SK-N-SH (cell line): ENCODE measurements at regions not wholly inside any gene's neighbourhood (a gene's known extent, or its start where the extent isn't known, plus 50 kb on each side); places are given as distances from the start of the nearest gene placed in this dataset.

Experiments used
- CTCF ChIA-PET: fragments of 300-600, 350-600 bp; formaldehyde crosslinking; extraction: SDS; loops from one replicate; lab custom pipeline; 2021; lab: Yijun Ruan, JAX
- POLR2A ChIA-PET: fragments of 350-600 bp; sonication (Branson Sonifier 250); formaldehyde crosslinking; extraction: SDS; loops from one replicate; lab custom pipeline; 2020; ENCODE audit warnings: antibody characterized with exemption, inconsistent platforms; lab: Yijun Ruan, JAX
- DNase-seq: peaks from one replicate; pipeline ENCODE4 v3.0.0; 2012
- H2AFZ ChIP-seq: fragments of 200-600 bp; sonication (generic); 2 replicates; pipeline ENCODE4 v1.8.1; 2016; ENCODE audit warnings: antibody characterized with exemption, mild to moderate bottlenecking, low read depth
- H3F3A ChIP-seq: fragments of 200-600 bp; sonication (generic); replicated peaks from 2 replicates; pipeline ENCODE3; 2016; ENCODE audit warnings: antibody characterized with exemption, mild to moderate bottlenecking; ENCODE audit not compliant: insufficient read depth
- H3K27ac ChIP-seq, 2 experiments: fragments of 200-500 bp in 1 of 2; fragments of 200-600 bp in 1 of 2; sonication (Bioruptor generic) in 1 of 2; sonication (generic), shearing (Covaris generic) in 1 of 2; 2 replicates each; pipeline versions ENCODE4 v1.5.1 to v1.6.1; 2014 to 2016; ENCODE audit warnings: low read depth in 2 of 2, inconsistent platforms in 1 of 2, low read length in 1 of 2, mild to moderate bottlenecking in 1 of 2, mixed read lengths in 1 of 2
- H3K27me3 ChIP-seq: fragments of 200-600 bp; sonication (generic), shearing (Covaris generic); 2 replicates; pipeline ENCODE4 v1.6.1; 2016; ENCODE audit warnings: mixed run types; ENCODE audit not compliant: insufficient read depth
- H3K36me3 ChIP-seq, 2 experiments: fragments of 200-500 bp in 1 of 2; fragments of 200-600 bp in 1 of 2; sonication (Bioruptor generic) in 1 of 2; sonication (generic) in 1 of 2; replicated peaks in 1 of 2; 2 replicates each; pipeline versions ENCODE3 to v1.5.1; 2014 to 2016; ENCODE audit warnings: low read length in 1 of 2, mild to moderate bottlenecking in 1 of 2; ENCODE audit not compliant: insufficient read depth in 2 of 2, control insufficient read depth in 1 of 2
- H3K4me1 ChIP-seq, 2 experiments: fragments of 200-500 bp in 1 of 2; fragments of 200-600 bp in 1 of 2; sonication (Bioruptor generic) in 1 of 2; sonication (generic), shearing (Covaris generic) in 1 of 2; 2 replicates each; pipeline versions ENCODE4 v1.5.1 to v1.6.1; 2014 to 2016; ENCODE audit warnings: low read depth in 1 of 2, low read length in 1 of 2, mixed run types in 1 of 2; ENCODE audit not compliant: insufficient read depth in 2 of 2, control insufficient read depth in 1 of 2
- H3K4me2 ChIP-seq: fragments of 200-600 bp; sonication (generic), shearing (Covaris generic); 2 replicates; pipeline ENCODE4 v1.6.1; 2017; ENCODE audit warnings: mixed run types
- H3K4me3 ChIP-seq, 2 experiments: fragments of 200-500 bp in 1 of 2; fragments of 200-600 bp in 1 of 2; sonication (Bioruptor generic) in 1 of 2; sonication (generic), shearing (Covaris generic) in 1 of 2; 2 replicates each; pipeline versions ENCODE4 v1.5.1 to v1.8.1; 2014 to 2016; ENCODE audit warnings: low read depth in 2 of 2, inconsistent platforms in 1 of 2, low read length in 1 of 2, mild to moderate bottlenecking in 1 of 2, mixed read lengths in 1 of 2, moderate library complexity in 1 of 2
- H3K79me2 ChIP-seq: fragments of 200-600 bp; sonication (generic); 2 replicates; pipeline ENCODE4 v1.8.1; 2017; ENCODE audit warnings: mild to moderate bottlenecking; ENCODE audit not compliant: insufficient read depth
- H3K9ac ChIP-seq: fragments of 200-600 bp; sonication (generic); 2 replicates; pipeline ENCODE4 v1.6.1; 2017; ENCODE audit warnings: mixed run types
- H3K9me2 ChIP-seq: fragments of 200-600 bp; sonication (generic); 2 replicates; pipeline ENCODE4 v1.6.1; 2017; ENCODE audit warnings: mixed run types
- H3K9me3 ChIP-seq: fragments of 200-600 bp; sonication (generic); 2 replicates; pipeline ENCODE4 v1.6.1; 2017; ENCODE audit warnings: mixed run types, mild to moderate bottlenecking, moderate library complexity
- H4K20me1 ChIP-seq: fragments of 200-600 bp; sonication (generic); 2 replicates; pipeline ENCODE4 v1.6.1; 2017; ENCODE audit warnings: mild to moderate bottlenecking, mixed run types; ENCODE audit not compliant: insufficient read depth
- CHD2 ChIP-seq: fragments of 150-350 bp; IDR thresholded peaks from 2 replicates; pipeline ENCODE4 v1.6.1; 2018; ENCODE audit warnings: low read length; ENCODE audit not compliant: partially characterized antibody
- EP300 ChIP-seq, 2 experiments: IDR thresholded peaks; 2 replicates each; pipeline versions ENCODE4 v1.4.0 to v1.6.1; 2012; ENCODE audit warnings: borderline replicate concordance in 1 of 2, low read depth in 1 of 2, low read length in 1 of 2
- FOSL2 ChIP-seq: IDR thresholded peaks from 2 replicates; pipeline ENCODE4 v1.4.0; 2012; ENCODE audit warnings: low read depth, mild to moderate bottlenecking, moderate library complexity, borderline replicate concordance
- FOXJ3 ChIP-seq: sonication (generic); formaldehyde crosslinking; IDR thresholded peaks from 2 replicates; pipeline ENCODE4 v1.5.1; 2020; ENCODE audit warnings: mild to moderate bottlenecking, missing genetic modification reagents
- GATA2 ChIP-seq: sonication (generic); formaldehyde crosslinking; IDR thresholded peaks from 2 replicates; pipeline ENCODE4 v1.5.0; 2020; ENCODE audit warnings: mild to moderate bottlenecking, missing genetic modification reagents
- JUND ChIP-seq: IDR thresholded peaks from 2 replicates; pipeline ENCODE4 v1.4.0; 2012
- NFIC ChIP-seq: IDR thresholded peaks from 2 replicates; pipeline ENCODE4 v1.4.0; 2012; ENCODE audit warnings: borderline replicate concordance
- RCOR1 ChIP-seq: fragments of 150-350 bp; IDR thresholded peaks from 2 replicates; pipeline ENCODE4 v1.6.1; 2017; ENCODE audit warnings: antibody characterized with exemption, low read length
- REST ChIP-seq: IDR thresholded peaks from 2 replicates; pipeline ENCODE4 v1.6.1; 2012; ENCODE audit warnings: mild to moderate bottlenecking, low read depth, low read length, moderate library complexity
- RXRA ChIP-seq: IDR thresholded peaks from 2 replicates; pipeline ENCODE4 v1.4.0; 2012; ENCODE audit warnings: low read depth, mild to moderate bottlenecking, borderline replicate concordance
- SMC3 ChIP-seq: IDR thresholded peaks from 2 replicates; pipeline ENCODE4 v1.6.1; 2012; ENCODE audit warnings: low read depth, low read length, improper control_type of control experiment
- TAF1 ChIP-seq: IDR thresholded peaks from 2 replicates; pipeline ENCODE4 v1.6.1; 2012; ENCODE audit warnings: low read depth, mild to moderate bottlenecking, low read length, moderate library complexity, borderline replicate concordance
- TCF12 ChIP-seq: IDR thresholded peaks from 2 replicates; pipeline ENCODE4 v1.4.0; 2012
- TEAD4 ChIP-seq: IDR thresholded peaks from 2 replicates; pipeline ENCODE4 v1.4.0; 2012; ENCODE audit warnings: mild to moderate bottlenecking, borderline replicate concordance; ENCODE audit not compliant: insufficient read depth
- WGBS: methylation state at CpG from one replicate; pipeline ENCODE4 v1.1.6; 2017; ENCODE audit warnings: low lambda C conversion rate; 5-methylcytosine and 5-hydroxymethylcytosine counted together

GRCh38 chr1:208446271-208446691, 202.1 kb upstream of the PLXNA2 start:
- H3K36me3 ChIP-seq = no peaks in the 10 kb centered on the region
- CTCF ChIA-PET = interaction anchor here (0.6 to 2.3 kb wide), 4 partner anchors 21 to 802 kb away, joined by 3 to 9 read pairs (median 6); no protein-coding TSS in a partner anchor

GRCh38 chr1:208448425-208448824, 204.2 kb upstream of the PLXNA2 start:
- Histone ChIP-seq H2AFZ (no peak overlapping the region), H4K20me1 (no peaks in the 10 kb centered on the region), H3K9me2 (no peaks in the 10 kb centered on the region), H3K9ac (no peak overlapping the region), H3K27me3 (no peaks in the 10 kb centered on the region), H3K4me1 (peaks cover 0 to 39% of the 10 kb centered on the region in 2 experiments; a peak in 2 of 4 replicates), H3K79me2 (no peaks in the 10 kb centered on the region), H3K4me3 (no peak overlapping the region), H3K9me3 (no peaks in the 10 kb centered on the region), H3K36me3 (no peaks in the 10 kb centered on the region), H3K27ac (no peak overlapping the region), H3F3A (no peaks in the 10 kb centered on the region), H3K4me2 (no peak overlapping the region)
- TF ChIP-seq TAF1 (no peak), TCF12 (no peak), RXRA (no peak), TEAD4 (no peak), SMC3 (no peak), NFIC (no peak), REST (no peak), EP300 (IDR thresholded peaks at IDR 0.05; ENCODE audit: borderline replicate concordance in 1 of 2, low read depth in 1 of 2, low read length in 1 of 2) (no peak), RCOR1 (no peak)
- DNase-seq = no peak
- POLR2A ChIA-PET = no interaction called here
- WGBS = 69% methylated on average over 4 of the region's 4 CpGs
- CTCF ChIA-PET = interaction anchor here (0.6 to 0.8 kb wide), 2 partner anchors 47 to 204 kb away, joined by 3 read pairs; no protein-coding TSS in a partner anchor

More at GRCh38 chr1:208446271-208446691, 202.1 kb upstream of the PLXNA2 start:
- peak; percentile 26 for DNase-seq
- Histone ChIP-seq H3K9me3 (no peaks in the 10 kb centered on the region), H3K79me2 (no peaks in the 10 kb centered on the region), H3K4me1 (peaks cover 0 to 39% of the 10 kb centered on the region in 2 experiments; a peak in 2 of 4 replicates), H3K27ac (peak overlapping the region in 1 of 2 experiments; percentile 84; a peak in 2 of 4 replicates), H3K9ac (no peak overlapping the region), H3K4me2 (no peak overlapping the region), H3K9me2 (no peaks in the 10 kb centered on the region), H3K27me3 (no peaks in the 10 kb centered on the region), H3F3A (no peaks in the 10 kb centered on the region), H4K20me1 (no peaks in the 10 kb centered on the region), H3K4me3 (no peak overlapping the region), H2AFZ (no peak overlapping the region)
- WGBS = 46% methylated on average over 5 of the region's 5 CpGs
- TF ChIP-seq JUND = no peak
- TF ChIP-seq TCF12 = peak; percentile 21; the same call in 1 of the 2 replicates
- no peak for TF ChIP-seq FOSL2
- TF ChIP-seq CHD2 = peak; percentile 11
- TF ChIP-seq FOXJ3 (CRISPR knock-in tag) = 0 out of 2 replicates have a peak, but pooled peaks have one; percentile 45
- peak in 1 of 2 experiments; percentile 84; a peak in 2 of 4 replicates for TF ChIP-seq EP300 (IDR thresholded peaks at IDR 0.05; ENCODE audit: borderline replicate concordance in 1 of 2, low read depth in 1 of 2, low read length in 1 of 2)
- peak; percentile 78 for TF ChIP-seq GATA2 (CRISPR knock-in tag)
- POLR2A ChIA-PET = no interaction called here
